Left lung (tissue), 4 donors: ENCODE measurements at regions not wholly inside any gene's neighbourhood (a gene's known extent, or its start where the extent isn't known, plus 50 kb on each side); places are given as distances from the start of the nearest gene placed in this dataset.

Experiments used
- ATAC-seq: fragments of 200-7000 bp; cut with Tn5 transposase; one replicate; pipeline ENCODE4 v1.9.1; 2020; ENCODE audit warnings: moderate library complexity
- DNase-seq, 4 donors: peaks; one replicate each; pipeline ENCODE4 v3.0.0-alpha.2; 2013 to 2020
- H3K27ac ChIP-seq, 2 donors: fragments of 200-600 bp; sonication (generic) in 1 of 2; one replicate each; pipeline versions ENCODE4 v1.5.0 to v1.8.0; 2020 to 2021
- H3K27me3 ChIP-seq, 2 donors: fragments of 200-600 bp; sonication (generic) in 1 of 2; one replicate each; pipeline versions ENCODE4 v1.5.0 to v1.8.0; 2020 to 2021
- H3K36me3 ChIP-seq, 2 donors: fragments of 200-600 bp; sonication (generic) in 1 of 2; one replicate each; pipeline versions ENCODE4 v1.5.0 to v1.8.0; 2020 to 2021
- H3K4me1 ChIP-seq, 2 donors: fragments of 200-600 bp; one replicate each; pipeline ENCODE4 v1.8.0; 2021
- H3K4me3 ChIP-seq, 2 donors: fragments of 200-600 bp; sonication (generic) in 1 of 2; one replicate each; pipeline versions ENCODE4 v1.5.0 to v1.8.0; 2020 to 2021; ENCODE audit warnings: mild to moderate bottlenecking in 1 of 2
- H3K9me3 ChIP-seq, 2 donors: fragments of 200-600 bp; sonication (generic) in 1 of 2; one replicate each; pipeline versions ENCODE4 v1.5.0 to v1.8.0; 2020 to 2021
- CTCF ChIP-seq, 2 donors: fragments of 200-600 bp; sonication (generic) in 1 of 2; IDR thresholded peaks; one replicate each; pipeline versions ENCODE4 v1.5.0 to v1.8.0; 2021; ENCODE audit warnings: antibody characterized with exemption in 2 of 2
- intact Hi-C, 2 donors: fragments of 100-400 bp; cut with DNase I; formaldehyde crosslinking; loops; one replicate each; pipeline versions ENCODE4 v1.11.2 to v1.14.2; 2022
- donor health status: DM: no; HTN: yes; CAD: no.
- donor health status: DM: no; HTN: no; CAD: no.

- H3K4me1 ChIP-seq: no peaks in the 10 kb centered on the region
- DNase-seq (no peak), ATAC-seq (no peak)
- no peak for TF ChIP-seq CTCF (IDR thresholded peaks at IDR 0.05)
- intact Hi-C loops: no loop called here
- H3K27me3 ChIP-seq: no peaks in the 10 kb centered on the region
- no peak overlapping the region for H3K4me3 ChIP-seq
- no peaks in the 10 kb centered on the region for H3K36me3 ChIP-seq
- H3K27ac ChIP-seq: no peak overlapping the region
- H3K9me3 ChIP-seq: no peaks in the 10 kb centered on the region
Measured at GRCh38 chr13:58830841-58831240, 1199.3 kb downstream of the PCDH17 start.

DNA sequence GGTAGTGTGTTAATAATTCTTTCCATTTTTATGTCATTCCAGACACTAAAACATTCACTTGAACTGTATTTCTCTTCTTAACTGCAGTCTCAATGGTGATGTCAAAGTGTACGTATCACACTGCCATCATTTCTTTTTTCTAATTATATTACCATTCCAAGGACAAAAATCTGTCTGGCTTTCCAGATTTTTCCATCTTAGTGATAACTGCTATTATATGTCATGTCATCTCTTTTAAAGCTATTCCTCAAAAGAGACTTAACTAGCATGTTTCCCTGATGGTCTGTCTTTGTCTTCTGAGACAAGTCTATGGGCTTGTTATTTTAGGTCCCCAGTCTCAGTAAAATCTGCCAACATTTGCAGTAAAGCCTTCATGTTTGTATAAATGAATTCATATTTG, 1207.1 kb downstream of the PCDH17 start:
- Histone ChIP-seq H3K27me3 (no peaks in the 10 kb centered on the region), H3K4me3 (no peak overlapping the region), H3K4me1 (no peaks in the 10 kb centered on the region), H3K27ac (no peak overlapping the region), H3K9me3 (peaks cover 0 to 5% of the 10 kb centered on the region in 2 donors), H3K36me3 (no peaks in the 10 kb centered on the region)
- ATAC-seq (no peak), DNase-seq (no peak)
- intact Hi-C loops: no loop called here
- no peak for TF ChIP-seq CTCF (IDR thresholded peaks at IDR 0.05)

GRCh38 chr13:58843071-58843470, 1211.5 kb downstream of the PCDH17 start:
- intact Hi-C loops: no loop called here
- no peaks in the 10 kb centered on the region for H3K4me1 ChIP-seq
- no peak for TF ChIP-seq CTCF (IDR thresholded peaks at IDR 0.05)
- ATAC-seq (no peak), DNase-seq (no peak)
- peaks cover 0 to 27% of the 10 kb centered on the region in 2 donors for H3K9me3 ChIP-seq
- no peak overlapping the region for H3K27ac ChIP-seq
- H3K27me3 ChIP-seq: no peaks in the 10 kb centered on the region
- H3K36me3 ChIP-seq: no peaks in the 10 kb centered on the region
- H3K4me3 ChIP-seq: no peak overlapping the region

DNA sequence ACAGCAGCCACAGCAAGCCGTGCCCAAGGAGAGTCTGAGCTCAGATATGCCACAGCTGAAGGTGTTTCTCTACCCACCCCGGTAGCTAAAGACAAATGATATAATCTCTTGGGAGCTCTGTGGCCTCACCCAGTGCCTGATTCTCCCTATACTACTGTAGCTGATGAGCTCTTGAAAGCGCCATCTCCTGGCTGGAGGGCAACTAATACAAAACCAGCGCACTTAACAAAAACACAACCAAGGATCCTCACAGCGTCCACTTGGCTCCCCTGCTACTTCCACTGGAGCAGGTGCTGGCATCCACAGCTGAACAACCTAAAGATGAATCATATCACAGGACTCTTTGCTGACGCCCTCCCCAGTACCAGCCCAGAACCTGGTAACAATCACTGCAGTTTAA, 1212.0 kb downstream of the PCDH17 start:
- H3K27me3 ChIP-seq: no peaks in the 10 kb centered on the region
- intact Hi-C loops: no loop called here

GRCh38 chr13:58850161-58850560, 1218.6 kb downstream of the PCDH17 start:
- DNase-seq (no peak), ATAC-seq (no peak)
- intact Hi-C loops: no loop called here
- H3K27ac ChIP-seq: no peak overlapping the region
- no peaks in the 10 kb centered on the region for H3K27me3 ChIP-seq
- no peaks in the 10 kb centered on the region for H3K36me3 ChIP-seq
- no peak for TF ChIP-seq CTCF (IDR thresholded peaks at IDR 0.05)
- no peak overlapping the region for H3K4me3 ChIP-seq
- H3K9me3 ChIP-seq: peaks cover 0 to 14% of the 10 kb centered on the region in 2 donors
- H3K4me1 ChIP-seq: no peaks in the 10 kb centered on the region

More for the DNA sequence above, 1212.0 kb downstream of the PCDH17 start:
- ATAC-seq: no peak
- Histone ChIP-seq H3K9me3 (peaks cover 0 to 27% of the 10 kb centered on the region in 2 donors), H3K36me3 (no peaks in the 10 kb centered on the region), H3K4me3 (no peak overlapping the region), H3K27ac (no peak overlapping the region), H3K4me1 (no peaks in the 10 kb centered on the region)
- no peak for TF ChIP-seq CTCF (IDR thresholded peaks at IDR 0.05)
- DNase-seq: no peak
